Adrenal gland (tissue), 5 donors: ENCODE measurements at regions not wholly inside any gene's neighbourhood (a gene's known extent, or its start where the extent isn't known, plus 50 kb on each side); places are given as distances from the start of the nearest gene placed in this dataset.

ENCODE experiments used
- POLR2A ChIP-seq, 2 donors: fragments of 450-650 bp; IDR thresholded peaks; one replicate each; pipeline ENCODE4 v1.6.1; 2017; ENCODE audit warnings: antibody characterized with exemption in 2 of 2, mild to moderate bottlenecking in 2 of 2, moderate library complexity in 1 of 2
- TF ChIP-seq, protein P1 (sequence below), 6 experiments: fragments of 450-650 bp in 4 of 6; fragments of 200-600 bp in 2 of 6; sonication (generic) in 1 of 6; IDR thresholded peaks; 1 replicate in 5 of 6; 2 replicates in 1 of 6; pipeline versions ENCODE4 v1.5.1 to v1.8.0; 2016 to 2021; ENCODE audit warnings: antibody characterized with exemption in 6 of 6, mild to moderate bottlenecking in 2 of 6, moderate library complexity in 1 of 6
- donor health status: DM: no; HTN: no; CAD: no.

GRCh38 chr2:42951263-42951938 is 159.0 kb upstream of the HAAO start:
- TF ChIP-seq, protein P1, sequence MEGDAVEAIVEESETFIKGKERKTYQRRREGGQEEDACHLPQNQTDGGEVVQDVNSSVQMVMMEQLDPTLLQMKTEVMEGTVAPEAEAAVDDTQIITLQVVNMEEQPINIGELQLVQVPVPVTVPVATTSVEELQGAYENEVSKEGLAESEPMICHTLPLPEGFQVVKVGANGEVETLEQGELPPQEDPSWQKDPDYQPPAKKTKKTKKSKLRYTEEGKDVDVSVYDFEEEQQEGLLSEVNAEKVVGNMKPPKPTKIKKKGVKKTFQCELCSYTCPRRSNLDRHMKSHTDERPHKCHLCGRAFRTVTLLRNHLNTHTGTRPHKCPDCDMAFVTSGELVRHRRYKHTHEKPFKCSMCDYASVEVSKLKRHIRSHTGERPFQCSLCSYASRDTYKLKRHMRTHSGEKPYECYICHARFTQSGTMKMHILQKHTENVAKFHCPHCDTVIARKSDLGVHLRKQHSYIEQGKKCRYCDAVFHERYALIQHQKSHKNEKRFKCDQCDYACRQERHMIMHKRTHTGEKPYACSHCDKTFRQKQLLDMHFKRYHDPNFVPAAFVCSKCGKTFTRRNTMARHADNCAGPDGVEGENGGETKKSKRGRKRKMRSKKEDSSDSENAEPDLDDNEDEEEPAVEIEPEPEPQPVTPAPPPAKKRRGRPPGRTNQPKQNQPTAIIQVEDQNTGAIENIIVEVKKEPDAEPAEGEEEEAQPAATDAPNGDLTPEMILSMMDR (IDR thresholded peaks at IDR 0.05), result no peak
- no peak for TF ChIP-seq POLR2A (IDR thresholded peaks at IDR 0.05)
